HepG2 (cell line): ENCODE measurements at regions not wholly inside any gene's neighbourhood (a gene's known extent, or its start where the extent isn't known, plus 50 kb on each side); places are given as distances from the start of the nearest gene placed in this dataset.

Source experiments
- ATF1 ChIP-seq: IDR thresholded peaks from 2 replicates; pipeline ENCODE4 v1.6.1; 2016; ENCODE audit warnings: mild to moderate bottlenecking, control low read depth
- FOXA1 ChIP-seq, 2 experiments: fragments of 450-650 bp in 1 of 2; sonication (generic) in 1 of 2; formaldehyde crosslinking in 1 of 2; IDR thresholded peaks; 2 replicates each; pipeline versions ENCODE4 v1.4.0 to v1.6.1; 2016 to 2020; ENCODE audit warnings: missing genetic modification reagents in 1 of 2
- KLF6 ChIP-seq: IDR thresholded peaks from 2 replicates; pipeline ENCODE4 v1.8.0; 2016; ENCODE audit warnings: missing biosample characterization, missing genetic modification reagents
- POGZ ChIP-seq: sonication (generic); formaldehyde crosslinking; IDR thresholded peaks from 2 replicates; pipeline ENCODE4 v1.4.0; 2020; ENCODE audit warnings: mild to moderate bottlenecking, missing genetic modification reagents
- PRPF4 ChIP-seq: fragments of 200-400 bp; formaldehyde crosslinking; IDR thresholded peaks from 2 replicates; pipeline ENCODE4 v1.6.1; 2016; ENCODE audit warnings: low read length, low read depth; ENCODE audit not compliant: poor library complexity, severe bottlenecking
- RARA ChIP-seq: IDR thresholded peaks from 2 replicates; pipeline ENCODE4 v1.6.1; 2016; ENCODE audit warnings: missing genetic modification reagents, missing compliant biosample characterization
- REPIN1 ChIP-seq: sonication (generic); formaldehyde crosslinking; IDR thresholded peaks from 2 replicates; pipeline ENCODE4 v1.8.0; 2022; ENCODE audit warnings: missing genetic modification reagents, low read depth, mild to moderate bottlenecking, borderline replicate concordance
- RORA ChIP-seq: sonication (generic); formaldehyde crosslinking; IDR thresholded peaks from 2 replicates; pipeline ENCODE4 v1.5.0; 2020; ENCODE audit warnings: mild to moderate bottlenecking, missing genetic modification reagents, moderate library complexity
- SKI ChIP-seq: fragments of 450-650 bp; IDR thresholded peaks from one replicate; pipeline ENCODE4 v1.6.1; 2018; ENCODE audit warnings: mild to moderate bottlenecking; ENCODE audit not compliant: partially characterized antibody
- TP53 ChIP-seq: sonication (generic); formaldehyde crosslinking; conservative IDR thresholded peaks from 2 replicates; pipeline ENCODE4 v1.4.0; 2020; ENCODE audit warnings: missing genetic modification reagents
- ZEB1 ChIP-seq: IDR thresholded peaks from 2 replicates; pipeline ENCODE4 v1.6.1; 2012; ENCODE audit warnings: mild to moderate bottlenecking, low read depth, inconsistent platforms; ENCODE audit not compliant: insufficient replicate concordance
- ZMYM4 ChIP-seq: sonication (generic); formaldehyde crosslinking; IDR thresholded peaks from 2 replicates; pipeline ENCODE4 v1.8.1; 2023; ENCODE audit warnings: mild to moderate bottlenecking, missing genetic modification reagents
- ZNF383 ChIP-seq: sonication (generic); formaldehyde crosslinking; IDR thresholded peaks from 2 replicates; pipeline ENCODE4 v1.4.0; 2020; ENCODE audit warnings: missing genetic modification reagents, mild to moderate bottlenecking, borderline replicate concordance
- ZNF460 ChIP-seq: sonication (generic); formaldehyde crosslinking; IDR thresholded peaks from 2 replicates; pipeline ENCODE4 v1.5.1; 2020; ENCODE audit warnings: missing genetic modification reagents, mild to moderate bottlenecking, borderline replicate concordance
- ZNF550 ChIP-seq: sonication (generic); formaldehyde crosslinking; IDR thresholded peaks from 2 replicates; pipeline ENCODE4 v1.4.0; 2020; ENCODE audit warnings: mild to moderate bottlenecking, missing genetic modification reagents, borderline replicate concordance
- ZNF773 ChIP-seq: sonication (generic); formaldehyde crosslinking; IDR thresholded peaks from 2 replicates; pipeline ENCODE4 v1.4.0; 2020; ENCODE audit warnings: missing genetic modification reagents, borderline replicate concordance
- ZNF841 ChIP-seq: sonication (generic); formaldehyde crosslinking; IDR thresholded peaks from 2 replicates; pipeline ENCODE4 v1.8.1; 2023; ENCODE audit warnings: missing genetic modification reagents, borderline replicate concordance
- ZNF891 ChIP-seq: sonication (generic); formaldehyde crosslinking; IDR thresholded peaks from 2 replicates; pipeline ENCODE4 v1.5.0; 2020; ENCODE audit warnings: mild to moderate bottlenecking, missing genetic modification reagents
- TF ChIP-seq, protein P1 (sequence below): sonication (generic); formaldehyde crosslinking; IDR thresholded peaks from 2 replicates; pipeline ENCODE4 v1.8.1; 2023; ENCODE audit warnings: mild to moderate bottlenecking, missing genetic modification reagents
- TF ChIP-seq, protein P2 (sequence below): IDR thresholded peaks from 2 replicates; pipeline ENCODE4 v1.6.1; 2018; ENCODE audit warnings: missing genetic modification reagents, mild to moderate bottlenecking, missing compliant biosample characterization
- TF ChIP-seq, protein P3 (sequence below): sonication (generic); formaldehyde crosslinking; IDR thresholded peaks from 2 replicates; pipeline ENCODE4 v1.5.0; 2020; ENCODE audit warnings: mild to moderate bottlenecking, missing genetic modification reagents
- TF ChIP-seq, protein P4 (sequence below): sonication (generic); IDR thresholded peaks from 2 replicates; pipeline ENCODE4 v1.6.1; 2016; ENCODE audit warnings: low read depth, borderline replicate concordance

DNA sequence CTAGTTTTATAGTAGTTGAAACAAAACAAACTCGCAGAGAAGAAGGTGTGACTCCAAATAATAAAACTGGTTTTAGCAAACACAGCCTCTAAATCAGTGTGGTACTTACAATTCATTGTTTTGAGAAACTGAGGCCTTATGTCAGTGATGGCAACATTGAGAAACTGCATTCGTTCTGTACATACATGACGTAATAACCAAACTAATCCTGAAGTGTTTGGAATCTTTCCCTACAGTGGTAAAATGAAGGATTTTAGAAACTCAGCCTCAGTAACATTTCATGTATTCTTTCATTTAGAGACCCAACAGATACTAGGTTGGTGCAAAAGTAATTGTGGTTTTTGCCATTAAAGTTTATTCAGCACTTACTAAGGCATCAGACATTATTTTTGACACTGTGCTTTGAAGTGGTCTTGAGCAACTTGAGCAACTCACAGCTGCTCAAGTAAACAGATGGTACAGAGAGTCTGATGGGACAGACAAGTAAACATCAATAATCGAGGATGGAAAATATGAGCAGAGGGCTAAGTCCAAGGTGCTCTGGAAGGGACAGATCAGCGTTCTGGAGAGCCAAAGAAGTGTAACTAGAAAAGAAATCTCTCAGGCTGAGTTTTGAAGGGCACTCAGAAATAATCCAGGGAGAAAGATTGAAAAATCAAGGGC, 390.8 kb upstream of the BOD1L1 start (continued):
- no peak for TF ChIP-seq PRPF4
- TF ChIP-seq ZNF460 (CRISPR knock-in tag): no peak
- TF ChIP-seq REPIN1: no peak
- no peak for TF ChIP-seq KLF6 (CRISPR knock-in tag)
- TF ChIP-seq, protein P1, sequence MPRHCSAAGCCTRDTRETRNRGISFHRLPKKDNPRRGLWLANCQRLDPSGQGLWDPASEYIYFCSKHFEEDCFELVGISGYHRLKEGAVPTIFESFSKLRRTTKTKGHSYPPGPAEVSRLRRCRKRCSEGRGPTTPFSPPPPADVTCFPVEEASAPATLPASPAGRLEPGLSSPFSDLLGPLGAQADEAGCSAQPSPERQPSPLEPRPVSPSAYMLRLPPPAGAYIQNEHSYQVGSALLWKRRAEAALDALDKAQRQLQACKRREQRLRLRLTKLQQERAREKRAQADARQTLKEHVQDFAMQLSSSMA: no peak
- TF ChIP-seq ATF1 (CRISPR knock-in tag): peak; percentile 61; the same call in 1 of the 2 replicates
- no peak for TF ChIP-seq ZNF841 (CRISPR knock-in tag)
- TF ChIP-seq SKI: no peak
- no peak for TF ChIP-seq ZNF891 (CRISPR knock-in tag)
- TF ChIP-seq ZNF383: no peak
- TF ChIP-seq ZMYM4 (CRISPR knock-in tag): peak; percentile 77
- TF ChIP-seq, protein P2, sequence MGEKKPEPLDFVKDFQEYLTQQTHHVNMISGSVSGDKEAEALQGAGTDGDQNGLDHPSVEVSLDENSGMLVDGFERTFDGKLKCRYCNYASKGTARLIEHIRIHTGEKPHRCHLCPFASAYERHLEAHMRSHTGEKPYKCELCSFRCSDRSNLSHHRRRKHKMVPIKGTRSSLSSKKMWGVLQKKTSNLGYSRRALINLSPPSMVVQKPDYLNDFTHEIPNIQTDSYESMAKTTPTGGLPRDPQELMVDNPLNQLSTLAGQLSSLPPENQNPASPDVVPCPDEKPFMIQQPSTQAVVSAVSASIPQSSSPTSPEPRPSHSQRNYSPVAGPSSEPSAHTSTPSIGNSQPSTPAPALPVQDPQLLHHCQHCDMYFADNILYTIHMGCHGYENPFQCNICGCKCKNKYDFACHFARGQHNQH (CRISPR knock-in tag): 0 out of 2 replicates have a peak, but pooled peaks have one; percentile 26
- 0 out of 2 replicates have a peak, but pooled peaks have one; percentile 46 for TF ChIP-seq POGZ
- no peak for TF ChIP-seq ZEB1
- TF ChIP-seq RORA (CRISPR knock-in tag): no peak
- no peak for TF ChIP-seq RARA (CRISPR knock-in tag)
- TF ChIP-seq, protein P3, sequence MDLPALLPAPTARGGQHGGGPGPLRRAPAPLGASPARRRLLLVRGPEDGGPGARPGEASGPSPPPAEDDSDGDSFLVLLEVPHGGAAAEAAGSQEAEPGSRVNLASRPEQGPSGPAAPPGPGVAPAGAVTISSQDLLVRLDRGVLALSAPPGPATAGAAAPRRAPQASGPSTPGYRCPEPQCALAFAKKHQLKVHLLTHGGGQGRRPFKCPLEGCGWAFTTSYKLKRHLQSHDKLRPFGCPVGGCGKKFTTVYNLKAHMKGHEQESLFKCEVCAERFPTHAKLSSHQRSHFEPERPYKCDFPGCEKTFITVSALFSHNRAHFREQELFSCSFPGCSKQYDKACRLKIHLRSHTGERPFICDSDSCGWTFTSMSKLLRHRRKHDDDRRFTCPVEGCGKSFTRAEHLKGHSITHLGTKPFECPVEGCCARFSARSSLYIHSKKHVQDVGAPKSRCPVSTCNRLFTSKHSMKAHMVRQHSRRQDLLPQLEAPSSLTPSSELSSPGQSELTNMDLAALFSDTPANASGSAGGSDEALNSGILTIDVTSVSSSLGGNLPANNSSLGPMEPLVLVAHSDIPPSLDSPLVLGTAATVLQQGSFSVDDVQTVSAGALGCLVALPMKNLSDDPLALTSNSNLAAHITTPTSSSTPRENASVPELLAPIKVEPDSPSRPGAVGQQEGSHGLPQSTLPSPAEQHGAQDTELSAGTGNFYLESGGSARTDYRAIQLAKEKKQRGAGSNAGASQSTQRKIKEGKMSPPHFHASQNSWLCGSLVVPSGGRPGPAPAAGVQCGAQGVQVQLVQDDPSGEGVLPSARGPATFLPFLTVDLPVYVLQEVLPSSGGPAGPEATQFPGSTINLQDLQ (CRISPR knock-in tag): no peak
- TF ChIP-seq ZNF550 (CRISPR knock-in tag): no peak
- TF ChIP-seq ZNF773 (CRISPR knock-in tag): no peak
- TF ChIP-seq FOXA1 (IDR thresholded peaks at IDR 0.05): no peak
- TF ChIP-seq FOXA1 (CRISPR knock-in tag; IDR thresholded peaks at IDR 0.05): peak; percentile 65; the same call in 1 of the 2 replicates
- TF ChIP-seq, protein P4, sequence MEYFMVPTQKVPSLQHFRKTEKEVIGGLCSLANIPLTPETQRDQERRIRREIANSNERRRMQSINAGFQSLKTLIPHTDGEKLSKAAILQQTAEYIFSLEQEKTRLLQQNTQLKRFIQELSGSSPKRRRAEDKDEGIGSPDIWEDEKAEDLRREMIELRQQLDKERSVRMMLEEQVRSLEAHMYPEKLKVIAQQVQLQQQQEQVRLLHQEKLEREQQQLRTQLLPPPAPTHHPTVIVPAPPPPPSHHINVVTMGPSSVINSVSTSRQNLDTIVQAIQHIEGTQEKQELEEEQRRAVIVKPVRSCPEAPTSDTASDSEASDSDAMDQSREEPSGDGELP: peak; percentile 35; the same call in 1 of the 2 replicates
- no peak for TF ChIP-seq TP53 (CRISPR knock-in tag)
